ENCODE measurements at regions not wholly inside any gene's neighbourhood (a gene's known extent, or its start where the extent isn't known, plus 50 kb on each side); places are given as distances from the start of the nearest gene placed in this dataset.
"Not testable (repeated sequence)": the region's sequence is repeated elsewhere in the genome, so short reads cannot be mapped to it uniquely, and the experiment has no call there.

- TF ChIP-seq, protein P1, sequence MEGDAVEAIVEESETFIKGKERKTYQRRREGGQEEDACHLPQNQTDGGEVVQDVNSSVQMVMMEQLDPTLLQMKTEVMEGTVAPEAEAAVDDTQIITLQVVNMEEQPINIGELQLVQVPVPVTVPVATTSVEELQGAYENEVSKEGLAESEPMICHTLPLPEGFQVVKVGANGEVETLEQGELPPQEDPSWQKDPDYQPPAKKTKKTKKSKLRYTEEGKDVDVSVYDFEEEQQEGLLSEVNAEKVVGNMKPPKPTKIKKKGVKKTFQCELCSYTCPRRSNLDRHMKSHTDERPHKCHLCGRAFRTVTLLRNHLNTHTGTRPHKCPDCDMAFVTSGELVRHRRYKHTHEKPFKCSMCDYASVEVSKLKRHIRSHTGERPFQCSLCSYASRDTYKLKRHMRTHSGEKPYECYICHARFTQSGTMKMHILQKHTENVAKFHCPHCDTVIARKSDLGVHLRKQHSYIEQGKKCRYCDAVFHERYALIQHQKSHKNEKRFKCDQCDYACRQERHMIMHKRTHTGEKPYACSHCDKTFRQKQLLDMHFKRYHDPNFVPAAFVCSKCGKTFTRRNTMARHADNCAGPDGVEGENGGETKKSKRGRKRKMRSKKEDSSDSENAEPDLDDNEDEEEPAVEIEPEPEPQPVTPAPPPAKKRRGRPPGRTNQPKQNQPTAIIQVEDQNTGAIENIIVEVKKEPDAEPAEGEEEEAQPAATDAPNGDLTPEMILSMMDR (IDR thresholded peaks at IDR 0.05; ENCODE audit: insufficient read depth, low read depth, low read length, missing control alignments) = no peak
- no peak overlapping the region for H3K4me3 ChIP-seq (ENCODE audit: low read length)
- DNase-seq (ENCODE audit: low read depth) = peak; percentile 40
These were observed 1565.5 kb upstream of the CDH9 start for GRCh38 chr5:28603869-28604268.

GRCh38 chr5:28602429-28602828, 1564.0 kb upstream of the CDH9 start:
- no peak overlapping the region for H3K4me3 ChIP-seq (ENCODE audit: low read length)
- TF ChIP-seq, protein P1 (IDR thresholded peaks at IDR 0.05; ENCODE audit: insufficient read depth, low read depth, low read length, missing control alignments) = no peak
- DNase-seq (ENCODE audit: low read depth) = no peak

DNA sequence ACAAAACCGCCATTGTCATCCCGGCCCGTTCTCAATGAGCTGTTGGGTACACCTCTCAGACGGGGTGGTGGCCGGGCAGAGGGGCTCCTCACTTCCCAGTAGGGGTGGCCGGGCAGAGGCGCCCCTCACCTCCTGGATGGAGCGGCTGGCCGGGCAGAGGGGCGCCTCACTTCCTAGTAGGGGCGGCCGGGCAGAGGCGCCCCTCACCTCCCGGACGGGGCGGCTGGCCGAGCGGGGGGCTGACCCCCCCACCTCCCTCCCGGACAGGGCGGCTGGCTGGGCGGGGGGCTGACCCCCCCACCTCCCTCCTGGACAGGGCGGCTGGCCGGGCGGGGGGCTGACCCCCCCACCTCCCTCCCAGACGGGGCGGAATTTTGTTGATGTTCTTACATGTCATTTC, 1558.3 kb upstream of the CDH9 start:
- H3K4me3 ChIP-seq (ENCODE audit: low read length); DNase-seq (ENCODE audit: low read depth): not testable (repeated sequence)

DNA sequence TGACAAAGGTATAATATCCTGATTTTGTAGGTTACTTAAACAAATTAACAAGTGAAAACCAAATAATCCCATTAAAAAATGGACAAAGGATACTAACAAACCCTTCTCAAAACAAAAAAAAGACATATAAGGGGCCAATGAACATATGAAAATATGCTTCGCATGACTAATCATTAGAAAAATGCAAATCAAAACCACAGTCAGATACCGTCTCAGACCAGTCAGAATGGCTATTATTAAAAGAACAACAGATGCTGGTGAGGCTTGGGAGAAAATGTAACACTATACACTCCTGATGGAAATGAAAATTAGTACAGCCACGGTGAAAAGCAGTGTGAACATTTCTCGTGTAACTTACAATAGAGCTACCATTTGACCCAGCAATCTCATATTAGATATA, 1542.2 kb upstream of the CDH9 start:
- H3K4me3 ChIP-seq (ENCODE audit: low read length) = no peak overlapping the region
- peak; percentile 59 for DNase-seq (ENCODE audit: low read depth)
- TF ChIP-seq, protein P1 (IDR thresholded peaks at IDR 0.05; ENCODE audit: insufficient read depth, low read depth, low read length, missing control alignments) = no peak

GRCh38 chr5:28576022-28576421, 1537.6 kb upstream of the CDH9 start:
- no peak overlapping the region for H3K4me3 ChIP-seq (ENCODE audit: low read length)
- peak; percentile 52 for DNase-seq (ENCODE audit: low read depth)
- TF ChIP-seq, protein P1 (IDR thresholded peaks at IDR 0.05; ENCODE audit: insufficient read depth, low read depth, low read length, missing control alignments) = peak; percentile 78

- TF ChIP-seq, protein P1 (IDR thresholded peaks at IDR 0.05; ENCODE audit: insufficient read depth, low read depth, low read length, missing control alignments) = no peak
- DNase-seq (ENCODE audit: low read depth) = no peak
- no peak overlapping the region for H3K4me3 ChIP-seq (ENCODE audit: low read length)
These were observed 1537.0 kb upstream of the CDH9 start for GRCh38 chr5:28575368-28575767.

DNA sequence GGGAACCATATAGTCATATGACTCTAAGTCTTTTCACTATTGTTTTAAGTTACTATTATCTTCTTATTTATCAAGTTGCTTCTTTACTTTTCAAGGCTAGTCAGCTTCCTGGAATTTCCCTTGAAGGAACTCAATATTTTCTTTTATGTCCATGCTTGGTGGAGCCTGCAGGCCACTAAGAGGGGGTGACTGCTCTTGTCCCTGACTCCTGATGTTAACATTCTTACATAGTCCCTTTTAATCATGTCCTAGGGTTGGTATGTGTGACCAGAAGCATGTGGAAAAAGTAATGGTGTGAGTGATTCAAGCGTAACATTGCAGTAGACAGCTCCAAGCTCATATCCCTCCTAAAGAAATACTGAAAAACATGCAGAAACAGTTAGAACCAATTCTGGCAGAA, 1536.2 kb upstream of the CDH9 start:
- TF ChIP-seq, protein P1 (IDR thresholded peaks at IDR 0.05; ENCODE audit: insufficient read depth, low read depth, low read length, missing control alignments) = no peak
- no peak overlapping the region for H3K4me3 ChIP-seq (ENCODE audit: low read length)
- DNase-seq (ENCODE audit: low read depth) = no peak

- TF ChIP-seq, protein P1 (IDR thresholded peaks at IDR 0.05; ENCODE audit: insufficient read depth, low read depth, low read length, missing control alignments) = no peak
- no peak overlapping the region for H3K4me3 ChIP-seq (ENCODE audit: low read length)
- DNase-seq (ENCODE audit: low read depth) = no peak
These were observed 1528.7 kb upstream of the CDH9 start for GRCh38 chr5:28567048-28567447.

Measured in epithelial cell of esophagus (primary cell).